HFF-Myc (cell line): ENCODE measurements at regions not wholly inside any gene's neighbourhood (a gene's known extent, or its start where the extent isn't known, plus 50 kb on each side); places are given as distances from the start of the nearest gene placed in this dataset.

Experiments
- DNase-seq: peaks from one replicate; pipeline ENCODE4 v3.0.0-alpha.2; 2011; ENCODE audit warnings: low read depth; ENCODE audit errors: extremely low read depth
- H3K4me3 ChIP-seq: replicated peaks from 2 replicates; pipeline ENCODE4 v1.5.1; 2011; ENCODE audit warnings: low read depth, mild to moderate bottlenecking, control low read depth, low read length
- TF ChIP-seq, protein P1 (sequence below): IDR thresholded peaks from 2 replicates; pipeline ENCODE4 v1.5.1; 2012; ENCODE audit warnings: mild to moderate bottlenecking, low read depth, low read length, control low read depth; ENCODE audit errors: missing control alignments

DNA sequence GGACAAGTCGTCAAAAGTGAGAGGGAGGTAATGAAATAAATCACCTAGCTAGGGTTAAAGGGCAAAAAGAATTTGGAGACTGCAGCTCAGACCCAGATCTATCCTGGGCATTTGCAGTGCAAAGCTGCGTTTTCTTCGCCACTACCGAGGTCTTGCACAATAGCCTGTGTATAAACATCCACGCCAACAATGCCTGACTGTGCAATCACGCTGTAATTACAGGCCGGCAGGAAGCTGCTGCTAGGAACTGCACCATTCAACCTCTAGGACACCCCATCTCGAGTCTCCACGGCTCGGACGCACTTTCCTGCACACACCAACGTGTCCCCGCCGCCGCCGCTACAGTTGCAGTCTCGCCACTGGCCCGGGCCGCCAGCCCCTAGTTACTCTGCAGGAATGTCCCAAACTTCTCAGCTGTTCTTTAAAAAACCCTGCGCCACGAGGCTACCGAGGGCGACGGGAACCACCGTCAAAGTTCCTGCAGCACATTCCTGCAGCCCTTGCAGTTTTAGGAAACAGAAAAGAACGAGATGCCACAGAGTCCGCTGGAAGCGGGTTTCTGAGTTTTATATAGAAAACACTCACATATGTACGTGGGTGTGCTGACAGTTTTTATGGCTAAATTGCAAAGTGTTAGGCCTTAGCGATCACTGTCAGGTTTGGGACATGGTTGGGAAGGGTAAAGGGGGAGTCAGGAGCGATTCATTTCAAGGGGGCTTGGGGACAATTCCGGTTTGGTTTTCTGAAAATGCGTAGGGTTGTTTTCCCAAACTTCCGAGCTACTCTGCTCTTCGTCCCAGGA is 65.6 kb upstream of the PTGR2 start:
- peak; percentile 56 for DNase-seq
- TF ChIP-seq, protein P1, sequence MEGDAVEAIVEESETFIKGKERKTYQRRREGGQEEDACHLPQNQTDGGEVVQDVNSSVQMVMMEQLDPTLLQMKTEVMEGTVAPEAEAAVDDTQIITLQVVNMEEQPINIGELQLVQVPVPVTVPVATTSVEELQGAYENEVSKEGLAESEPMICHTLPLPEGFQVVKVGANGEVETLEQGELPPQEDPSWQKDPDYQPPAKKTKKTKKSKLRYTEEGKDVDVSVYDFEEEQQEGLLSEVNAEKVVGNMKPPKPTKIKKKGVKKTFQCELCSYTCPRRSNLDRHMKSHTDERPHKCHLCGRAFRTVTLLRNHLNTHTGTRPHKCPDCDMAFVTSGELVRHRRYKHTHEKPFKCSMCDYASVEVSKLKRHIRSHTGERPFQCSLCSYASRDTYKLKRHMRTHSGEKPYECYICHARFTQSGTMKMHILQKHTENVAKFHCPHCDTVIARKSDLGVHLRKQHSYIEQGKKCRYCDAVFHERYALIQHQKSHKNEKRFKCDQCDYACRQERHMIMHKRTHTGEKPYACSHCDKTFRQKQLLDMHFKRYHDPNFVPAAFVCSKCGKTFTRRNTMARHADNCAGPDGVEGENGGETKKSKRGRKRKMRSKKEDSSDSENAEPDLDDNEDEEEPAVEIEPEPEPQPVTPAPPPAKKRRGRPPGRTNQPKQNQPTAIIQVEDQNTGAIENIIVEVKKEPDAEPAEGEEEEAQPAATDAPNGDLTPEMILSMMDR, result no peak
- H3K4me3 ChIP-seq, result peak overlapping the region; percentile 67

DNA sequence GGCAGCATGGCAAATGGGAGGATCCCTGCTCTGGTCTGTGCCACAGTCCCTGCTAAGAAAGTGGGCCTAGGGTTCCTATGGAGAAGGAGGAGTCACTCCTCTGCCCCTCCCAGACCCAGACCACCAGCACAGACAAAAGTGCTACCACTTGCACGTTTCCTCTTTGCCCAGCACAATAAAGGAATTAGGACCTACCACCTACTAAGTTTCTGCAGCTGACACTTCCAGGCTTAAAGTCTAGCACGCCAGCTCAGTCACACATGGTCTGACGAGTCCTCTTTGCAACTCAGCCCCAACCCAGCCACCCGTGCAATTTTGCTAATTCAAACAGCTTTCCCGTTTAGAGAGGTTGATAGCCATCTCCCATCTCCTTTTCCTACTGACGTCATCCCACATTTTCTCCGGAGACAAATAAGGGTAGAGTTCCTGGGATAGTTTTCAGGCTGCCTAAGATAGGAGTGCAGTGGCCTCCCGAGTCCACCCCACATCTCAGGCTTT is 66.2 kb upstream of the PTGR2 start:
- TF ChIP-seq, protein P1, result no peak
- peak overlapping the region; percentile 67 for H3K4me3 ChIP-seq
- DNase-seq, result peak; percentile 53

- DNase-seq, result no peak
- TF ChIP-seq, protein P1, result no peak
- peak overlapping the region; percentile 67 for H3K4me3 ChIP-seq
Observed at GRCh38 chr14:73784988-73785313, 66.7 kb upstream of the PTGR2 start.

GRCh38 chr14:73784181-73784987 is 67.2 kb upstream of the PTGR2 start:
- DNase-seq, result no peak
- TF ChIP-seq, protein P1, result no peak
- no peak overlapping the region; the same call in 1 of the 2 replicates for H3K4me3 ChIP-seq

GRCh38 chr14:73783107-73783727 is 68.4 kb upstream of the PTGR2 start:
- TF ChIP-seq, protein P1, result no peak
- DNase-seq, result no peak

GRCh38 chr14:73782623-73783022 is 68.4 kb upstream of the PNMA1 start:
- DNase-seq, result no peak
- no peak overlapping the region for H3K4me3 ChIP-seq
- TF ChIP-seq, protein P1, result no peak

More at GRCh38 chr14:73783107-73783727, 68.4 kb upstream of the PTGR2 start:
- no peak overlapping the region for H3K4me3 ChIP-seq
